HG03565 (cell line): ENCODE measurements at regions not wholly inside any gene's neighbourhood (a gene's known extent, or its start where the extent isn't known, plus 50 kb on each side); places are given as distances from the start of the nearest gene placed in this dataset.

Experiments
- ATAC-seq: cut with Tn5 transposase; IDR thresholded peaks from one replicate; pipeline ENCODE4 v1.9.1; 2021; ENCODE audit warnings: mild to moderate bottlenecking, moderate library complexity; ENCODE audit not compliant: unreplicated experiment

GRCh38 chr2:217387776-217388387 is 528.0 kb upstream of the TNP1 start:
- ATAC-seq = no peak

GRCh38 chr2:217386041-217386440 is 526.2 kb upstream of the TNP1 start:
- no peak for ATAC-seq

GRCh38 chr2:217383620-217384019 is 523.8 kb upstream of the TNP1 start:
- no peak for ATAC-seq

GRCh38 chr2:217382794-217383193 is 522.9 kb upstream of the TNP1 start:
- no peak for ATAC-seq

GRCh38 chr2:217379807-217380206 is 519.9 kb upstream of the TNP1 start:
- ATAC-seq = no peak

- no peak for ATAC-seq
Measured at GRCh38 chr2:217372794-217373193, 512.9 kb upstream of the TNP1 start.

GRCh38 chr2:217371781-217372213 is 511.9 kb upstream of the TNP1 start:
- ATAC-seq = no peak

GRCh38 chr2:217370391-217370790 is 510.5 kb upstream of the TNP1 start:
- no peak for ATAC-seq

- no peak for ATAC-seq
Measured at GRCh38 chr2:217367464-217367863, 507.6 kb upstream of the TNP1 start.

- ATAC-seq = no peak
Measured at GRCh38 chr2:217366966-217367365, 507.1 kb upstream of the TNP1 start.

GRCh38 chr2:217366266-217366895 is 506.5 kb upstream of the TNP1 start:
- ATAC-seq = no peak

- ATAC-seq = no peak
Measured at GRCh38 chr2:217365656-217366055, 505.8 kb upstream of the TNP1 start.

GRCh38 chr2:217364224-217364623 is 504.4 kb upstream of the TNP1 start:
- no peak for ATAC-seq

- ATAC-seq = no peak
Measured at GRCh38 chr2:217363470-217363869, 503.6 kb upstream of the TNP1 start.

GRCh38 chr2:217362710-217363109 is 502.8 kb upstream of the TNP1 start:
- ATAC-seq = no peak

- no peak for ATAC-seq
Measured at GRCh38 chr2:217362286-217362685, 502.4 kb upstream of the TNP1 start.

GRCh38 chr2:217361483-217361880 is 501.6 kb upstream of the TNP1 start:
- no peak for ATAC-seq

- ATAC-seq = no peak
Measured at GRCh38 chr2:217360781-217361482, 501.1 kb upstream of the TNP1 start.

GRCh38 chr2:217360111-217360510 is 500.2 kb upstream of the TNP1 start:
- no peak for ATAC-seq

- ATAC-seq = no peak
Measured at GRCh38 chr2:217357886-217358620, 498.2 kb upstream of the TNP1 start.

- ATAC-seq = no peak
Measured at GRCh38 chr2:217356781-217357180, 496.9 kb upstream of the TNP1 start.

- ATAC-seq = no peak
Measured at GRCh38 chr2:217356142-217356541, 496.3 kb upstream of the TNP1 start.
